Calu3 (cell line): ENCODE measurements at regions not wholly inside any gene's neighbourhood (a gene's known extent, or its start where the extent isn't known, plus 50 kb on each side); places are given as distances from the start of the nearest gene placed in this dataset.

Experiments used
- BruUV-seq: library from RNA; stranded (reverse); fragments of 400-500 nt; replicated peaks from 2 replicates; lab custom pipeline; 2021; lab: Mats Ljungman, UMichigan
- CTCF ChIA-PET: fragments of 300-600 bp; sonication (Branson Sonifier 250); formaldehyde crosslinking; loops from one replicate; lab custom pipeline; 2022; ENCODE audit warnings: antibody characterized with exemption; lab: Charles Lee
- DNase-seq: peaks from one replicate; pipeline ENCODE4 v3.0.0; 2022
- H3K27ac Mint-ChIP-seq: one replicate; pipeline ENCODE4 v1.8.0; 2022; ENCODE audit warnings: mixed read lengths; ENCODE audit not compliant: unreplicated experiment
- H3K27me3 Mint-ChIP-seq: one replicate; pipeline ENCODE4 v1.8.0; 2022; ENCODE audit warnings: mixed read lengths; ENCODE audit not compliant: unreplicated experiment
- H3K36me3 Mint-ChIP-seq: one replicate; pipeline ENCODE4 v1.8.0; 2022; ENCODE audit warnings: mild to moderate bottlenecking, moderate library complexity, mixed read lengths; ENCODE audit not compliant: insufficient read depth, unreplicated experiment
- H3K4me1 Mint-ChIP-seq: one replicate; pipeline ENCODE4 v1.8.0; 2022; ENCODE audit warnings: mild to moderate bottlenecking, low read depth, mixed read lengths; ENCODE audit not compliant: unreplicated experiment
- H3K4me3 Mint-ChIP-seq: one replicate; pipeline ENCODE4 v1.8.0; 2022; ENCODE audit warnings: mild to moderate bottlenecking, low read depth, moderate library complexity, mixed read lengths; ENCODE audit not compliant: unreplicated experiment
- H3K9me3 Mint-ChIP-seq: one replicate; pipeline ENCODE4 v1.8.0; 2022; ENCODE audit warnings: low read depth, mixed read lengths; ENCODE audit not compliant: unreplicated experiment
- CTCF ChIP-seq: fragments of 200-600 bp; IDR thresholded peaks from one replicate; pipeline ENCODE4 v1.8.0; 2022; ENCODE audit warnings: antibody characterized with exemption; ENCODE audit not compliant: unreplicated experiment
- intact Hi-C: fragments of 100-400 bp; cut with micrococcal nuclease; formaldehyde crosslinking; loops from one replicate; pipeline ENCODE4 v1.10.0; 2022; ENCODE audit not compliant: unreplicated experiment

- no peak overlapping the region for H3K27ac Mint-ChIP-seq
- intact Hi-C loops, result no loop called here
- CTCF ChIA-PET, result no interaction called here
- no peak overlapping the region for H3K4me3 Mint-ChIP-seq
- no TSS peak for BruUV-seq
- no peak for DNase-seq
- no peak for TF ChIP-seq CTCF
- no peaks in the 10 kb centered on the region for H3K27me3 Mint-ChIP-seq
- no peaks in the 10 kb centered on the region for H3K36me3 Mint-ChIP-seq
- peaks cover 6% of the 10 kb centered on the region for H3K9me3 Mint-ChIP-seq
- peaks cover 10% of the 10 kb centered on the region for H3K4me1 Mint-ChIP-seq
Observed at GRCh38 chr4:129901205-129901604, 805.3 kb downstream of the C4orf33 start.

DNA sequence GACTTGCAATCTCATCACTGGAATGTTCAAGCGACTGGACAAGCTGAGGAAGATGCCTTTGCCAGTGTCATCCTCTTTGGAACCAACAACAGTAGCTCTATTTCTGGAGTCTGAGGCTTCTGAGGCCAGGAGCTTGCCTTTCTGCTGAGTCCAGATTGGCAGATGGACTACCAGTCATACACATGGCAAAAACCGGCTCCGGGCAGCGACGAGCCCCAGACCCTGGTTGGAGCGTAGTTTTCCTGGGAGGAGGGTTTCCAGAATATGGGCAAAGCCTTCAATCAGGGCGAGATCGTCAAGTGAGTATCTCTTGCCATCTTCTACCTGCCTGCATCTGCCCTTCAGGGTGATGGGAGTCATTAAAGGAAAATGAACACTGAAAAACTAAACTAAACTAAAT is 807.9 kb downstream of the C4orf33 start:
- Mint-ChIP-seq H3K36me3 (no peaks in the 10 kb centered on the region), H3K27ac (no peak overlapping the region), H3K9me3 (peaks cover 6% of the 10 kb centered on the region), H3K27me3 (no peaks in the 10 kb centered on the region), H3K4me3 (no peak overlapping the region), H3K4me1 (peaks cover 10% of the 10 kb centered on the region)
- no peak for DNase-seq
- CTCF ChIA-PET, result no interaction called here
- TF ChIP-seq CTCF, result no peak
- no TSS peak for BruUV-seq
- intact Hi-C loops, result no loop called here

DNA sequence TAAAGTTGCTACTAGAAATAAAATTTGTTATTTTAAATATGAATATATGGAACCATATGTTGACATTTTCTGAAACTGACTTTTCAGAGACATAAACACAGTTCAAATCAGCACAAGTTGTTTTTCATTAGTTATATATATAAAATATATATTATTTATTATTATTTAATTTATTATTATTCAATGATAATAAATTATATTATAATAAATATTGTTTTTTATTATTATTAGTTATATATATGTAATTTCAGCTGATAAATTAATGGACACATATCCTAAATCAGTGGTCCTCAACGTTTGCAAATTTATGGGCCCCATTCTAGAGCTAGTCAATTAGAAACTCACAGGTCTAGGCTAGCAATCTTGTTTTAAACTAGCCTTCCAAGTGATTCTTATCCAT is 809.3 kb downstream of the C4orf33 start:
- no peak for DNase-seq
- TF ChIP-seq CTCF, result no peak
- CTCF ChIA-PET, result no interaction called here
- BruUV-seq, result no TSS peak
- Mint-ChIP-seq H3K27me3 (no peaks in the 10 kb centered on the region), H3K27ac (no peak overlapping the region), H3K36me3 (no peaks in the 10 kb centered on the region), H3K4me3 (no peak overlapping the region), H3K4me1 (peaks cover 4% of the 10 kb centered on the region), H3K9me3 (peaks cover 6% of the 10 kb centered on the region)
- intact Hi-C loops, result no loop called here

- DNase-seq, result no peak
- CTCF ChIA-PET, result no interaction called here
- no peaks in the 10 kb centered on the region for H3K27me3 Mint-ChIP-seq
- intact Hi-C loops, result no loop called here
- H3K36me3 Mint-ChIP-seq, result no peaks in the 10 kb centered on the region
- no TSS peak for BruUV-seq
- H3K4me1 Mint-ChIP-seq, result no peaks in the 10 kb centered on the region
- TF ChIP-seq CTCF, result no peak
- no peak overlapping the region for H3K27ac Mint-ChIP-seq
- H3K9me3 Mint-ChIP-seq, result no peaks in the 10 kb centered on the region
- H3K4me3 Mint-ChIP-seq, result no peak overlapping the region
Observed at GRCh38 chr4:129908117-129908516, 812.2 kb downstream of the C4orf33 start.

DNA sequence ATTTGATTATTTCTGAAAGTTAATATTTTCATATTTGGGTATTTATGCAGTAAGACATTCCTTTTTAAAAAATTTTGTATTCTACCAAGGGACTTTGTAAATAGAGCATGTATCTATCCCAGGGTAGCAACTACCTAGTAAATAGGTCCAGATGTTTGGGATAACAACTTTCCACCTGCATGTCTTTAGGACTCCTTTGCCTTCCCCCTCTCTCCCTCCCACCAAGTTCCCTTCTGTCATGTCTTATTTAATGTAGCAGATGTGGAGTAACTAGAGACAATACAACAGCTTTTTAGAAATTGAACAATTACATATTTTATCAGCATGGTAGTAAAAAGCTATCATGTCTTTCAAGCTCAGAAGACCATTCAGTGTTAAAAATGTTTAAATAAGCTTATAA is 821.0 kb downstream of the C4orf33 start:
- BruUV-seq, result no TSS peak
- no peak overlapping the region for H3K4me3 Mint-ChIP-seq

More for the DNA sequence above, 821.0 kb downstream of the C4orf33 start:
- H3K9me3 Mint-ChIP-seq, result no peaks in the 10 kb centered on the region
- DNase-seq, result no peak
- H3K36me3 Mint-ChIP-seq, result no peaks in the 10 kb centered on the region
- no peak for TF ChIP-seq CTCF
- intact Hi-C loops, result no loop called here
- CTCF ChIA-PET, result no interaction called here
- H3K4me1 Mint-ChIP-seq, result no peaks in the 10 kb centered on the region
- no peaks in the 10 kb centered on the region for H3K27me3 Mint-ChIP-seq
- no peak overlapping the region for H3K27ac Mint-ChIP-seq
